ENCODE measurements at regions not wholly inside any gene's neighbourhood (a gene's known extent, or its start where the extent isn't known, plus 50 kb on each side); places are given as distances from the start of the nearest gene placed in this dataset.

GRCh38 chr11:112748713-112749543 lies 212.3 kb upstream of the NCAM1 start:
- DNase-seq (ENCODE audit: low read depth in 2 of 2) = no peak

- no peak for DNase-seq (ENCODE audit: low read depth in 2 of 2)
Measured at GRCh38 chr11:112751329-112751728, 209.9 kb upstream of the NCAM1 start.

GRCh38 chr11:112751772-112752171 lies 209.4 kb upstream of the NCAM1 start:
- no peak for DNase-seq (ENCODE audit: low read depth in 2 of 2)

GRCh38 chr11:112752563-112752962 lies 208.7 kb upstream of the NCAM1 start:
- no peak for DNase-seq (ENCODE audit: low read depth in 2 of 2)

GRCh38 chr11:112753706-112754105 lies 207.5 kb upstream of the NCAM1 start:
- DNase-seq (ENCODE audit: low read depth in 2 of 2) = no peak

GRCh38 chr11:112759418-112759817 lies 201.8 kb upstream of the NCAM1 start:
- no peak for DNase-seq (ENCODE audit: low read depth in 2 of 2)

- no peak for DNase-seq (ENCODE audit: low read depth in 2 of 2)
Measured at GRCh38 chr11:112760396-112761059, 200.7 kb upstream of the NCAM1 start.

- DNase-seq (ENCODE audit: low read depth in 2 of 2) = no peak
Measured at GRCh38 chr11:112761911-112762706, 199.1 kb upstream of the NCAM1 start.

- DNase-seq (ENCODE audit: low read depth in 2 of 2) = no peak
Measured at GRCh38 chr11:112762707-112763090, 198.5 kb upstream of the NCAM1 start.

GRCh38 chr11:112765337-112765736 lies 195.9 kb upstream of the NCAM1 start:
- no peak for DNase-seq (ENCODE audit: low read depth in 2 of 2)

GRCh38 chr11:112769170-112769569 lies 192.1 kb upstream of the NCAM1 start:
- DNase-seq (ENCODE audit: low read depth in 2 of 2) = no peak

GRCh38 chr11:112769584-112769983 lies 191.6 kb upstream of the NCAM1 start:
- DNase-seq (ENCODE audit: low read depth in 2 of 2) = no peak

- no peak for DNase-seq (ENCODE audit: low read depth in 2 of 2)
Measured at GRCh38 chr11:112770033-112770432, 191.2 kb upstream of the NCAM1 start.

- no peak for DNase-seq (ENCODE audit: low read depth in 2 of 2)
Measured at GRCh38 chr11:112770487-112770886, 190.7 kb upstream of the NCAM1 start.

GRCh38 chr11:112771851-112772250 lies 189.4 kb upstream of the NCAM1 start:
- DNase-seq (ENCODE audit: low read depth in 2 of 2) = no peak

- no peak for DNase-seq (ENCODE audit: low read depth in 2 of 2)
Measured at GRCh38 chr11:112773264-112773663, 188.0 kb upstream of the NCAM1 start.

- no peak for DNase-seq (ENCODE audit: low read depth in 2 of 2)
Measured at GRCh38 chr11:112776834-112777233, 184.4 kb upstream of the NCAM1 start.

- DNase-seq (ENCODE audit: low read depth in 2 of 2) = no peak
Measured at GRCh38 chr11:112777283-112777751, 183.9 kb upstream of the NCAM1 start.

GRCh38 chr11:112778091-112778876 lies 182.9 kb upstream of the NCAM1 start:
- no peak for DNase-seq (ENCODE audit: low read depth in 2 of 2)

GRCh38 chr11:112778877-112779266 lies 182.3 kb upstream of the NCAM1 start:
- DNase-seq (ENCODE audit: low read depth in 2 of 2) = no peak

- no peak for DNase-seq (ENCODE audit: low read depth in 2 of 2)
Measured at GRCh38 chr11:112780351-112781087, 180.7 kb upstream of the NCAM1 start.
